Fibroblast of mammary gland (primary cell): ENCODE measurements at regions not wholly inside any gene's neighbourhood (a gene's known extent, or its start where the extent isn't known, plus 50 kb on each side); places are given as distances from the start of the nearest gene placed in this dataset.
"Not testable (repeated sequence)": the region's sequence is repeated elsewhere in the genome, so short reads cannot be mapped to it uniquely, and the experiment has no call there.

Experiments used
- DNase-seq: peaks from one replicate; pipeline ENCODE4 v3.0.0-alpha.2; 2010; ENCODE audit warnings: low read depth
- H3K4me3 ChIP-seq: 2 replicates; pipeline ENCODE4 v1.5.1; 2011; ENCODE audit warnings: low read depth, mild to moderate bottlenecking, low read length, moderate library complexity; ENCODE audit not compliant: control insufficient read depth
- TF ChIP-seq, protein P1 (sequence below): conservative IDR thresholded peaks from 2 replicates; pipeline ENCODE4 v1.5.1; 2011; ENCODE audit warnings: low read depth, low read length, inconsistent platforms; ENCODE audit not compliant: control insufficient read depth, insufficient read depth

DNA sequence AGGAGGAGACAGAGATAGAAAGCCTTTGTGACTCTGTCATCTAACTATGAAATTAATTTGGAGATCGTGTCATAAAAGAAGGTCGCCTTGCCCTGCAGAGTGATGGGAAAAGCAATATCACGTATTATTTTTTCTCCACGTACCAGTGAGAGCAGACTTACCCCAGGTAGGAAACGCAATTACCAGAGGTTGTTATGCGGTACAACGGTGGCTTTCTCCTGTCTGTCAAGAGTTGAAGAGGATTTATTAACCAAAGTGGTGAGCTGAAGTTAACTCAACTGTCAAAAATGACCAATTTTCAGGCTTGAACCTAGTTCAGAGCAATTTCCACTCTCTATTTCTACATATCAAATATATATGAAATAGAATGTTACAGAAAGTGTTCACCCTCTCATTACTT, 282.6 kb upstream of the PFKP start:
- H3K4me3 ChIP-seq, result no peak overlapping the region
- TF ChIP-seq, protein P1, sequence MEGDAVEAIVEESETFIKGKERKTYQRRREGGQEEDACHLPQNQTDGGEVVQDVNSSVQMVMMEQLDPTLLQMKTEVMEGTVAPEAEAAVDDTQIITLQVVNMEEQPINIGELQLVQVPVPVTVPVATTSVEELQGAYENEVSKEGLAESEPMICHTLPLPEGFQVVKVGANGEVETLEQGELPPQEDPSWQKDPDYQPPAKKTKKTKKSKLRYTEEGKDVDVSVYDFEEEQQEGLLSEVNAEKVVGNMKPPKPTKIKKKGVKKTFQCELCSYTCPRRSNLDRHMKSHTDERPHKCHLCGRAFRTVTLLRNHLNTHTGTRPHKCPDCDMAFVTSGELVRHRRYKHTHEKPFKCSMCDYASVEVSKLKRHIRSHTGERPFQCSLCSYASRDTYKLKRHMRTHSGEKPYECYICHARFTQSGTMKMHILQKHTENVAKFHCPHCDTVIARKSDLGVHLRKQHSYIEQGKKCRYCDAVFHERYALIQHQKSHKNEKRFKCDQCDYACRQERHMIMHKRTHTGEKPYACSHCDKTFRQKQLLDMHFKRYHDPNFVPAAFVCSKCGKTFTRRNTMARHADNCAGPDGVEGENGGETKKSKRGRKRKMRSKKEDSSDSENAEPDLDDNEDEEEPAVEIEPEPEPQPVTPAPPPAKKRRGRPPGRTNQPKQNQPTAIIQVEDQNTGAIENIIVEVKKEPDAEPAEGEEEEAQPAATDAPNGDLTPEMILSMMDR, result no peak
- DNase-seq, result no peak

DNA sequence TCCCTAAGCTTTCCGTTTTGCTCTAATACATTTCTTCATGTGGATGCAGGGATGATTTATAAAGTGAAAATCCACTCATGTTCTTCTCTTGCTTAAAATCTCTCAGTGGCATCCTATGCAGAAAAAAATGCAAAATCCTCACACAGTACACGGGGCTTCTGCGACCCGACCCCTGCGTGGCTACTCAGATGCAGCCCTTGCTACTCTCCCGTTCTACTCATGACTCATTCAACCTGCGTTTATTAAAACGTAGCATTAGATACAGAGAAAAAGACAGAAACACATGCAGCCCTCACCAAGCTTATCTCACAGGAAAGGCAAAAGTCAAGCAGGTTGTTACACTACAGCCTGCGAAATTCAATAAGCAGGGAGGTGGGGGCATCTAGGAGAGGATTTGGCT, 284.4 kb upstream of the PFKP start:
- TF ChIP-seq, protein P1, result no peak
- DNase-seq, result no peak
- H3K4me3 ChIP-seq, result no peak overlapping the region

DNA sequence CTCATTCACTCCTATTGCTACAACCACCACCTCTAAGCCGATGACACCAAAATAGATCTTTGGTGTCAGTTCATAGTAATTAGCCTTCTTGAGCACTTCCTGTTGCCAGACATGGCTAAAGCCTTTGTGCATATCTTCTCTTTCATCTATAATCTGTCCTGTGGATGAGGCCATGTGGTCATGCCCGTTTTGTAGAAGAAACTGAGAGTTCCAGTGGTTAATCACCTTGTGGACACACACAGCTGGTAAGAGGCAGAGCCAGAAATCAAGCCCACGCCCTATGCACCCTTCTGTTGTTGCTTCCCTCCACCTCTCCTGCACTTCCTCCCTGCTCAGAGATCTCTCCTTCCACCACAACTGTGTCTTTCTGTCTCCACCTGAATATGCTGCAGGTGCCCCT, 285.1 kb upstream of the PFKP start:
- TF ChIP-seq, protein P1, result no peak
- H3K4me3 ChIP-seq, result no peak overlapping the region
- DNase-seq, result no peak

DNA sequence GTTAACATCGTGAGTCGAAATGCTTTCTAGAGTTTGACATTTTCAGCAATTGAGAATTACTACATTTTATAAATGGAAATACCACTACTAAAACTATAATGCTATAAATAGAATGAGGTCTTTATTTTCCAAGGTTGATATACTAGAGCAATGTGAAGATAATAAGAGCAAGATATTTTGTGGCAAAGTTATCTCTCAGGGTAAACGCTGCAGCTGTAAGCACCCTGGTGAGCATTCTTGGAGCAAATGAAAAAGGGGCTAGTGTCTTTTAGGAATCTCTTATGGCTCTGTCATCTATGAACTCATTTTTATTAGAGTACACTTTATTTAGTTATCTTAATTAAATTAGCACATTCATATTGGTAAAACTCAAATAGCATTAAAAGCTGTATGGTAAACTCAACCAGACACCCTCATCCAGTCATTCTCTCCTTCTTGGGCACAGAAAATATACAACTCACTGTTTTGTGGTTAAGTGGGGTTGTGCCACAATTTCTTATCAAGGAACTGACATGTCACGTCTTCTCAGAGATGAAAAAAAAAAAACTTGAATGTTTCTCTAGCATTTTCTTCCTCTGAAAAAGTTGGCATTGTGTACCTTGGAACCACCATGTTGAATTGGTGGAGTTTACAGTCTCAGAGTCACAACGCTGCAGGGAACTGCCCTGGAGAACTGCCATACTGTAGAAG, 289.5 kb upstream of the PFKP start:
- TF ChIP-seq, protein P1, result no peak
- no peak overlapping the region for H3K4me3 ChIP-seq
- no peak for DNase-seq

DNA sequence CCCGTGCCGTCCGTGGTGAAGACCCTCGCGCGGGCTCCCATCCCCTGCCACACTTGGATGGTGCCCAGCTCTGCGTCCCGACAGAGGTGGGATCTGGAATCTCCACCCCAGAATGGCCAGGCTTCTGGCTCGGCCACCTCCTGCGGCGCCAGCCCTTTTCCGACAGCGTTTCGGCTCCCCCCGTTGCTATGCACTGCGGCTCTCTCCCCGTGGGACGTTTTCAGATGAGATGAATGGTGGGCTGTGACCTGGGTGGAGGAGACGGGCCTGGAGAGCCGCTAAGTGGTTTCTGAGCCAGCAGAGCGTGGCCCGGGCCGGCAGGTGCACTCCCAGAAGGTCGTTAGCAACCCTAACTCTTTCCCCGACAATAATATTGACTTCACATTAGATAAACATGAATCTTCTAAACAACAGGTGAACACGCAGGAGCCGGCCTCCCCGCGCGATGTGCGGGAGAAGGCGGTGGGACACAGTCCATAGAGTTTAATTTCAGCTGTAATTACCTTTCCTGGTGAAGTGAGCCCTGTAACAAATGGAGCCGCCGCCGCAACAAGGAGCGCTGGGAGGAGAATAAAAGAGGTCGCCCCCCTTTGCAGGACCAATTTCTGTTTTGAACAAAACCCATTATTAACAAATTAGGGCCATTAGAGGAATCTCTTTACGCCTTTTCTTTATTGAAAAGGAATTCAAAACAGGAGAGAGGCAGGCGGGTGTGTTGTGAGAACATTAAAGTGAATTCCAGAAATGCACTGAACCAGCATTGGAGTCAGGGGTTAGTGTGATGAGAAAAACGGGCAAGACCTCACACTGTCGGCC, 294.3 kb upstream of the PFKP start:
- no peak for DNase-seq
- H3K4me3 ChIP-seq, result no peak overlapping the region
- TF ChIP-seq, protein P1, result no peak

DNA sequence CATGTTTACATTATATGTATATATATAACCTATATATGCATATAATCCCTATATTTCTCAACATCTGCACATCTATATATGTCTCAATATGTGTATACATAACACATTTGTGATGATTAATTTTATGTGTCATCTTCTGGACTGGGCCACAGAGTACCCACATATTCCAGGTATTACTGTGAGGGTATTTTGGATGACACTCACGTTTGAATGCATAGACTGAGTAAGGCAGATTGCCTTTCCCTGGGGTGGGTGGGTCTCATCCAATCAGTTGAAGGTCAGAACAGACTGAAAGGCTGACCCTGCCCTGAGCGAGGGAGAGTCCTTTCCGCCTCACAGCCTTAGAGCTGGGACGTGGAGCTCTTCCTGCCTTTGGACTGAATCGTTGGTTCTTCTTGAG, 295.2 kb upstream of the PFKP start:
- no peak overlapping the region for H3K4me3 ChIP-seq
- no peak for DNase-seq
- TF ChIP-seq, protein P1, result no peak

DNA sequence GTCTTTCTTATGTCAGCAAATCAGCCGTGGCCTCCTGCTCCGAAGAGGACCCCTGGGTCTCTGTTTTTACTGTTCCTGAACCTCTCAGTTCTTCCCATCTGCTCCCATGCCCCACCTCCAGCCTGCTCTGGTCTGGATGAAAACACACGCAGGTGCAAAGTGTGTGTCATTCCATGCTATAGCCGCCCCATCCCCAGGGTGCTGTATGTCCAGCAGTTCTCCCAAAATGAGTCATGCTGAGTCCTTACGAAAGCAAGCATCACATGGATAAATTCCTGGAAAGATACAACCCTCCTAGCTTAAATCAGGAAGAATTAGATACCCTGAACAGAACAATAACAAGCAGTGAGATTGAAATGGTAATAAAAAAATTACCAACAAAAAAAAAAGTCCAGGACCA, 300.1 kb upstream of the PFKP start:
- DNase-seq, result not testable (repeated sequence)

More for the DNA sequence above, 300.1 kb upstream of the PFKP start:
- H3K4me3 ChIP-seq, result not testable (repeated sequence)
